ENCODE measurements at regions not wholly inside any gene's neighbourhood (a gene's known extent, or its start where the extent isn't known, plus 50 kb on each side); places are given as distances from the start of the nearest gene placed in this dataset.
A peak's percentile ranks its signal among the peaks of the same experiment; 100 is the strongest.

- no peak; the same call in 1 of the 2 replicates for TF ChIP-seq POLR2AphosphoS5 (IDR thresholded peaks at IDR 0.05; ENCODE audit: low read depth, low read length)
- no peak for TF ChIP-seq REST (IDR thresholded peaks at IDR 0.05; ENCODE audit: insufficient read depth in 1 of 2, low read depth in 2 of 2, low read length in 2 of 2)
- no peak for TF ChIP-seq SIN3A (IDR thresholded peaks at IDR 0.05; ENCODE audit: borderline replicate concordance, insufficient read depth, low read length)
- peak; percentile 32; the same call in 1 of the 2 replicates for TF ChIP-seq TAF1 (IDR thresholded peaks at IDR 0.05; ENCODE audit: borderline replicate concordance, insufficient read depth, low read length)
- TF ChIP-seq FOXP2 (optimal IDR thresholded peaks at IDR 0.05; ENCODE audit: borderline replicate concordance, extremely low read depth, extremely low read length, insufficient read depth) = no peak
Observed at GRCh38 chr15:36370731-36371112, 208.7 kb upstream of the CDIN1 start.
